HL-60 (cell line): ENCODE measurements at regions not wholly inside any gene's neighbourhood (a gene's known extent, or its start where the extent isn't known, plus 50 kb on each side); places are given as distances from the start of the nearest gene placed in this dataset.

ENCODE experiments used
- DNase-seq, 2 experiments: peaks; one replicate each; pipeline ENCODE4 v3.0.0-alpha.2; 2010 to 2020; ENCODE audit warnings: low read depth in 1 of 2, low spot score in 1 of 2
- H3K27ac ChIP-seq: fragments of 250-450 bp; sonication (Bioruptor Pico); replicated peaks from 2 replicates; pipeline ENCODE4 v1.5.1; 2020; ENCODE audit warnings: mild to moderate bottlenecking, moderate library complexity
- H3K27me3 ChIP-seq: fragments of 250-450 bp; sonication (Bioruptor Pico); 2 replicates; pipeline ENCODE4 v1.5.1; 2021; ENCODE audit warnings: mild to moderate bottlenecking, moderate library complexity; ENCODE audit not compliant: insufficient read depth, poor library complexity, severe bottlenecking
- H3K4me3 ChIP-seq: replicated peaks from 2 replicates; pipeline ENCODE4 v1.5.1; 2011; ENCODE audit warnings: mild to moderate bottlenecking, control low read depth, low read length; ENCODE audit not compliant: insufficient read depth
- GABPA ChIP-seq: IDR thresholded peaks from 2 replicates; pipeline ENCODE4 v1.6.1; 2012; ENCODE audit warnings: low read depth
- POLR2AphosphoS5 ChIP-seq: IDR thresholded peaks from 2 replicates; pipeline ENCODE4 v1.6.1; 2012; ENCODE audit warnings: low read depth
- SPI1 ChIP-seq: IDR thresholded peaks from 2 replicates; pipeline ENCODE4 v1.6.1; 2012; ENCODE audit warnings: low read depth, mild to moderate bottlenecking, borderline replicate concordance
- TF ChIP-seq, protein P1 (sequence below): IDR thresholded peaks from one replicate; pipeline ENCODE4 v1.5.1; 2011; ENCODE audit warnings: low read length, control low read depth, inconsistent platforms; ENCODE audit not compliant: insufficient read depth
- TF ChIP-seq, protein P2 (sequence below): IDR thresholded peaks from 2 replicates; pipeline ENCODE4 v1.6.1; 2012; ENCODE audit warnings: low read depth; ENCODE audit not compliant: insufficient replicate concordance

- DNase-seq = no peak
- TF ChIP-seq POLR2AphosphoS5 = no peak
- TF ChIP-seq, protein P1, sequence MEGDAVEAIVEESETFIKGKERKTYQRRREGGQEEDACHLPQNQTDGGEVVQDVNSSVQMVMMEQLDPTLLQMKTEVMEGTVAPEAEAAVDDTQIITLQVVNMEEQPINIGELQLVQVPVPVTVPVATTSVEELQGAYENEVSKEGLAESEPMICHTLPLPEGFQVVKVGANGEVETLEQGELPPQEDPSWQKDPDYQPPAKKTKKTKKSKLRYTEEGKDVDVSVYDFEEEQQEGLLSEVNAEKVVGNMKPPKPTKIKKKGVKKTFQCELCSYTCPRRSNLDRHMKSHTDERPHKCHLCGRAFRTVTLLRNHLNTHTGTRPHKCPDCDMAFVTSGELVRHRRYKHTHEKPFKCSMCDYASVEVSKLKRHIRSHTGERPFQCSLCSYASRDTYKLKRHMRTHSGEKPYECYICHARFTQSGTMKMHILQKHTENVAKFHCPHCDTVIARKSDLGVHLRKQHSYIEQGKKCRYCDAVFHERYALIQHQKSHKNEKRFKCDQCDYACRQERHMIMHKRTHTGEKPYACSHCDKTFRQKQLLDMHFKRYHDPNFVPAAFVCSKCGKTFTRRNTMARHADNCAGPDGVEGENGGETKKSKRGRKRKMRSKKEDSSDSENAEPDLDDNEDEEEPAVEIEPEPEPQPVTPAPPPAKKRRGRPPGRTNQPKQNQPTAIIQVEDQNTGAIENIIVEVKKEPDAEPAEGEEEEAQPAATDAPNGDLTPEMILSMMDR = no peak
- TF ChIP-seq, protein P2, sequence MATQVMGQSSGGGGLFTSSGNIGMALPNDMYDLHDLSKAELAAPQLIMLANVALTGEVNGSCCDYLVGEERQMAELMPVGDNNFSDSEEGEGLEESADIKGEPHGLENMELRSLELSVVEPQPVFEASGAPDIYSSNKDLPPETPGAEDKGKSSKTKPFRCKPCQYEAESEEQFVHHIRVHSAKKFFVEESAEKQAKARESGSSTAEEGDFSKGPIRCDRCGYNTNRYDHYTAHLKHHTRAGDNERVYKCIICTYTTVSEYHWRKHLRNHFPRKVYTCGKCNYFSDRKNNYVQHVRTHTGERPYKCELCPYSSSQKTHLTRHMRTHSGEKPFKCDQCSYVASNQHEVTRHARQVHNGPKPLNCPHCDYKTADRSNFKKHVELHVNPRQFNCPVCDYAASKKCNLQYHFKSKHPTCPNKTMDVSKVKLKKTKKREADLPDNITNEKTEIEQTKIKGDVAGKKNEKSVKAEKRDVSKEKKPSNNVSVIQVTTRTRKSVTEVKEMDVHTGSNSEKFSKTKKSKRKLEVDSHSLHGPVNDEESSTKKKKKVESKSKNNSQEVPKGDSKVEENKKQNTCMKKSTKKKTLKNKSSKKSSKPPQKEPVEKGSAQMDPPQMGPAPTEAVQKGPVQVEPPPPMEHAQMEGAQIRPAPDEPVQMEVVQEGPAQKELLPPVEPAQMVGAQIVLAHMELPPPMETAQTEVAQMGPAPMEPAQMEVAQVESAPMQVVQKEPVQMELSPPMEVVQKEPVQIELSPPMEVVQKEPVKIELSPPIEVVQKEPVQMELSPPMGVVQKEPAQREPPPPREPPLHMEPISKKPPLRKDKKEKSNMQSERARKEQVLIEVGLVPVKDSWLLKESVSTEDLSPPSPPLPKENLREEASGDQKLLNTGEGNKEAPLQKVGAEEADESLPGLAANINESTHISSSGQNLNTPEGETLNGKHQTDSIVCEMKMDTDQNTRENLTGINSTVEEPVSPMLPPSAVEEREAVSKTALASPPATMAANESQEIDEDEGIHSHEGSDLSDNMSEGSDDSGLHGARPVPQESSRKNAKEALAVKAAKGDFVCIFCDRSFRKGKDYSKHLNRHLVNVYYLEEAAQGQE = no peak
- no peak for TF ChIP-seq SPI1
- no peak for TF ChIP-seq GABPA
Observed at GRCh38 chr5:175159956-175160355, 284.0 kb downstream of the DRD1 start.

DNA sequence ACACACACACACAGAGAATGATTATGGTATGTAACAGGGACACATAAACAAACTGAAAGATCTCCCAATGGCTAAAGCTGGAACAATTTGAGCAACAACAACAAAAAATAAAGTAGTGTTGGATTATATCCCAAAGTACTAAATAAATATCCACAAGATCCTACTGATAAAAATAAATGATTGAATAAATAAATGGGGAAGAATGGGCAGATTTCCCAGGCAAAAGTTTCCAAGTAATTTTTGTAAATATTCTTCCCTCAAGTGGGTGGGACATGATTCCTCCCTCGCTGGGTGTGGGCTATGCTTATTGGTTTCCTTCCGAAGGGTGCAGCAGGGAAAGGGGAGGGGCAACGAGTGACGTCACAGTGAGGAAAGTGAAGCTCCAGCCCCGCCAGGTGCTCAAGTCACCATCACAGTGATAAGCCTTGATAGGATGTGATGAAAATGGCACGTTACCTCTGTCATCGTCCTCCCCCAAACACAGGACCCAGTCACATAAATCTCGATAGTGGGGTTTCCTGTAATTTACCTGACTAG, 295.3 kb downstream of the DRD1 start:
- TF ChIP-seq, protein P2 = no peak
- no peak for TF ChIP-seq GABPA
- no peak for TF ChIP-seq POLR2AphosphoS5
- no peak for TF ChIP-seq SPI1
- TF ChIP-seq, protein P1 = no peak
- Histone ChIP-seq H3K4me3 (no peak overlapping the region), H3K27me3 (no peaks in the 10 kb centered on the region), H3K27ac (no peak overlapping the region)
- no peak for DNase-seq

More at GRCh38 chr5:175159956-175160355, 284.0 kb downstream of the DRD1 start:
- no peak overlapping the region for H3K4me3 ChIP-seq
- H3K27ac ChIP-seq = no peak overlapping the region
- no peaks in the 10 kb centered on the region for H3K27me3 ChIP-seq

- no peak for DNase-seq
- no peaks in the 10 kb centered on the region for H3K27me3 ChIP-seq
- H3K27ac ChIP-seq = no peak overlapping the region
- TF ChIP-seq POLR2AphosphoS5 (no peak), SPI1 (no peak), GABPA (no peak)
- TF ChIP-seq, protein P2 = no peak
- TF ChIP-seq, protein P1 = no peak
- H3K4me3 ChIP-seq = no peak overlapping the region
Observed at GRCh38 chr5:175146733-175147132, 297.2 kb downstream of the DRD1 start.
